ENCODE measurements at regions not wholly inside any gene's neighbourhood (a gene's known extent, or its start where the extent isn't known, plus 50 kb on each side); places are given as distances from the start of the nearest gene placed in this dataset.

DNA sequence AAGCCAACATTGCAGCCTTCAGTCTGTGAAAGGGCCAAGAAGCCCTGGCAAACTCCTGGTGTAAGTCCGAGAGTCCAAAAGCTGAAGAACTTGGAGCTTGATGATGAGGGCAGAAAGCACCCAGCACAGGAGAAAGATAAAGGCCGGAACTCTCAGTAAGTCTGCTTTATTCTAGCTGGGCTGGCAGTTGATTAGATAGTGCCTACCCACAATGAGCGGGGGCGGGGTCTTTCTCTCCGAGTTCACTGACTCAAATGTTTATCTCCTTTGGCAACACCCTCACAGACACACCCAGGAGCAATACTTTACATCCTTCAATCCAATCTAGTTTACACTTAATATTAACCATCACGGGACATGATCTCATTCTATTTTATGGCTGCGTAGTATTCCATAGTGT, 1317.1 kb downstream of the SLITRK1 start (continued):
- TF ChIP-seq EZH2 (IDR thresholded peaks at IDR 0.05; ENCODE audit: low read depth, unreplicated experiment), result no peak
- TF ChIP-seq, protein P1, sequence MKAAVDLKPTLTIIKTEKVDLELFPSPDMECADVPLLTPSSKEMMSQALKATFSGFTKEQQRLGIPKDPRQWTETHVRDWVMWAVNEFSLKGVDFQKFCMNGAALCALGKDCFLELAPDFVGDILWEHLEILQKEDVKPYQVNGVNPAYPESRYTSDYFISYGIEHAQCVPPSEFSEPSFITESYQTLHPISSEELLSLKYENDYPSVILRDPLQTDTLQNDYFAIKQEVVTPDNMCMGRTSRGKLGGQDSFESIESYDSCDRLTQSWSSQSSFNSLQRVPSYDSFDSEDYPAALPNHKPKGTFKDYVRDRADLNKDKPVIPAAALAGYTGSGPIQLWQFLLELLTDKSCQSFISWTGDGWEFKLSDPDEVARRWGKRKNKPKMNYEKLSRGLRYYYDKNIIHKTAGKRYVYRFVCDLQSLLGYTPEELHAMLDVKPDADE (IDR thresholded peaks at IDR 0.05), result no peak

DNA sequence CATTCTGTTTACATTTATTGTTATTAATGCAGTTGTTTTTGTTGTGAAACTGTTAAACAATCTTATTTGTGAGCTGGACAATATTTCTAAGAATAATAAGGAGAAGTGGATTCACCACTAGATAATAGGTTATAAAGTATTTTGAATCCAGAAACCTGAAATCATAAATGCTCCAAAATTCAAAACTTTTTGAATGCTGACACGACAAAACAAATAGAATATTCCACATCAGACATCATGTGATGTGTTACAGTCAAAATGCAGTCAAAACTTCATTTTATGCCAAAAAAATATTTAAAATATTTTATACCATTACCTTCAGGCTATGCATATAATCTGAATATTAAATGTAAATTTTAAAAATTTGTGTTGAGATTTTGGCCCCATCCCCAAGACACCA, 1321.4 kb downstream of the SLITRK1 start:
- Histone ChIP-seq H3K36me3 (ENCODE audit: insufficient read depth) (no peaks in the 10 kb centered on the region), H3K79me2 (replicated peaks; ENCODE audit: insufficient read depth) (no peaks in the 10 kb centered on the region), H3K4me2 (no peak overlapping the region), H3K27ac (ENCODE audit: low read depth) (no peak overlapping the region), H4K20me1 (replicated peaks; ENCODE audit: insufficient read depth) (no peaks in the 10 kb centered on the region), H3K4me3 (no peak overlapping the region), H2AFZ (no peak overlapping the region), H3K9me2 (ENCODE audit: insufficient read depth) (no peaks in the 10 kb centered on the region), H3F3A (replicated peaks; ENCODE audit: low read depth) (no peaks in the 10 kb centered on the region), H3K27me3 (ENCODE audit: insufficient read depth) (no peaks in the 10 kb centered on the region), H3K4me1 (ENCODE audit: insufficient read depth) (no peaks in the 10 kb centered on the region)
- ATAC-seq, result no peak
- no peak overlapping the region for H3K4me3 Mint-ChIP-seq
- DNase-seq (ENCODE audit: low spot score), result no peak
- no peaks in the 10 kb centered on the region for H3K36me3 Mint-ChIP-seq (ENCODE audit: low read depth)
- no peaks in the 10 kb centered on the region for H3K27me3 Mint-ChIP-seq (ENCODE audit: insufficient read depth, low read depth, poor library complexity)
- no peaks in the 10 kb centered on the region for H3K4me1 Mint-ChIP-seq
- no peak overlapping the region for H3K27ac Mint-ChIP-seq
- no peaks in the 10 kb centered on the region for H3K9me3 Mint-ChIP-seq
- no peak for TF ChIP-seq STAT1 (IDR thresholded peaks at IDR 0.05; ENCODE audit: unreplicated experiment)
- no peak for TF ChIP-seq EZH2phosphoT487 (IDR thresholded peaks at IDR 0.05; ENCODE audit: unreplicated experiment)
- TF ChIP-seq JUNB (IDR thresholded peaks at IDR 0.05; ENCODE audit: unreplicated experiment), result no peak
- TF ChIP-seq ZNF114 (CRISPR knock-in tag; IDR thresholded peaks at IDR 0.05), result no peak
- TF ChIP-seq ZNF331 (CRISPR knock-in tag; IDR thresholded peaks at IDR 0.05; ENCODE audit: low read depth), result no peak
- no peak for TF ChIP-seq CREB1 (CRISPR knock-in tag; IDR thresholded peaks at IDR 0.05; ENCODE audit: low read depth)
- no peak for TF ChIP-seq POLR2AphosphoS5 (IDR thresholded peaks at IDR 0.05; ENCODE audit: low read depth)
- no peak for TF ChIP-seq EZH2 (IDR thresholded peaks at IDR 0.05; ENCODE audit: low read depth, unreplicated experiment)
- TF ChIP-seq, protein P2, sequence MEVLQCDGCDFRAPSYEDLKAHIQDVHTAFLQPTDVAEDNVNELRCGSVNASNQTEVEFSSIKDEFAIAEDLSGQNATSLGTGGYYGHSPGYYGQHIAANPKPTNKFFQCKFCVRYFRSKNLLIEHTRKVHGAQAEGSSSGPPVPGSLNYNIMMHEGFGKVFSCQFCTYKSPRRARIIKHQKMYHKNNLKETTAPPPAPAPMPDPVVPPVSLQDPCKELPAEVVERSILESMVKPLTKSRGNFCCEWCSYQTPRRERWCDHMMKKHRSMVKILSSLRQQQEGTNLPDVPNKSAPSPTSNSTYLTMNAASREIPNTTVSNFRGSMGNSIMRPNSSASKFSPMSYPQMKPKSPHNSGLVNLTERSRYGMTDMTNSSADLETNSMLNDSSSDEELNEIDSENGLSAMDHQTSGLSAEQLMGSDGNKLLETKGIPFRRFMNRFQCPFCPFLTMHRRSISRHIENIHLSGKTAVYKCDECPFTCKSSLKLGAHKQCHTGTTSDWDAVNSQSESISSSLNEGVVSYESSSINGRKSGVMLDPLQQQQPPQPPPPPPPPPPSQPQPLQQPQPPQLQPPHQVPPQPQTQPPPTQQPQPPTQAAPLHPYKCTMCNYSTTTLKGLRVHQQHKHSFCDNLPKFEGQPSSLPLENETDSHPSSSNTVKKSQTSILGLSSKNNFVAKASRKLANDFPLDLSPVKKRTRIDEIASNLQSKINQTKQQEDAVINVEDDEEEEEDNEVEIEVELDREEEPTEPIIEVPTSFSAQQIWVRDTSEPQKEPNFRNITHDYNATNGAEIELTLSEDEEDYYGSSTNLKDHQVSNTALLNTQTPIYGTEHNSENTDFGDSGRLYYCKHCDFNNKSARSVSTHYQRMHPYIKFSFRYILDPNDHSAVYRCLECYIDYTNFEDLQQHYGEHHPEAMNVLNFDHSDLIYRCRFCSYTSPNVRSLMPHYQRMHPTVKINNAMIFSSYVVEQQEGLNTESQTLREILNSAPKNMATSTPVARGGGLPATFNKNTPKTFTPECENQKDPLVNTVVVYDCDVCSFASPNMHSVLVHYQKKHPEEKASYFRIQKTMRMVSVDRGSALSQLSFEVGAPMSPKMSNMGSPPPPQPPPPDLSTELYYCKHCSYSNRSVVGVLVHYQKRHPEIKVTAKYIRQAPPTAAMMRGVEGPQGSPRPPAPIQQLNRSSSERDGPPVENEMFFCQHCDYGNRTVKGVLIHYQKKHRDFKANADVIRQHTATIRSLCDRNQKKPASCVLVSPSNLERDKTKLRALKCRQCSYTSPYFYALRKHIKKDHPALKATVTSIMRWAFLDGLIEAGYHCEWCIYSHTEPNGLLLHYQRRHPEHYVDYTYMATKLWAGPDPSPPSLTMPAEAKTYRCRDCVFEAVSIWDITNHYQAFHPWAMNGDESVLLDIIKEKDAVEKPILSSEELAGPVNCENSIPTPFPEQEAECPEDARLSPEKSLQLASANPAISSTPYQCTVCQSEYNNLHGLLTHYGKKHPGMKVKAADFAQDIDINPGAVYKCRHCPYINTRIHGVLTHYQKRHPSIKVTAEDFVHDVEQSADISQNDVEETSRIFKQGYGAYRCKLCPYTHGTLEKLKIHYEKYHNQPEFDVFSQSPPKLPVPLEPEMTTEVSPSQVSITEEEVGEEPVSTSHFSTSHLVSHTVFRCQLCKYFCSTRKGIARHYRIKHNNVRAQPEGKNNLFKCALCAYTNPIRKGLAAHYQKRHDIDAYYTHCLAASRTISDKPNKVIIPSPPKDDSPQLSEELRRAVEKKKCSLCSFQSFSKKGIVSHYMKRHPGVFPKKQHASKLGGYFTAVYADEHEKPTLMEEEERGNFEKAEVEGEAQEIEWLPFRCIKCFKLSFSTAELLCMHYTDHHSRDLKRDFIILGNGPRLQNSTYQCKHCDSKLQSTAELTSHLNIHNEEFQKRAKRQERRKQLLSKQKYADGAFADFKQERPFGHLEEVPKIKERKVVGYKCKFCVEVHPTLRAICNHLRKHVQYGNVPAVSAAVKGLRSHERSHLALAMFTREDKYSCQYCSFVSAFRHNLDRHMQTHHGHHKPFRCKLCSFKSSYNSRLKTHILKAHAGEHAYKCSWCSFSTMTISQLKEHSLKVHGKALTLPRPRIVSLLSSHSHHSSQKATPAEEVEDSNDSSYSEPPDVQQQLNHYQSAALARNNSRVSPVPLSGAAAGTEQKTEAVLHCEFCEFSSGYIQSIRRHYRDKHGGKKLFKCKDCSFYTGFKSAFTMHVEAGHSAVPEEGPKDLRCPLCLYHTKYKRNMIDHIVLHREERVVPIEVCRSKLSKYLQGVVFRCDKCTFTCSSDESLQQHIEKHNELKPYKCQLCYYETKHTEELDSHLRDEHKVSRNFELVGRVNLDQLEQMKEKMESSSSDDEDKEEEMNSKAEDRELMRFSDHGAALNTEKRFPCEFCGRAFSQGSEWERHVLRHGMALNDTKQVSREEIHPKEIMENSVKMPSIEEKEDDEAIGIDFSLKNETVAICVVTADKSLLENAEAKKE (CRISPR knock-in tag; IDR thresholded peaks at IDR 0.05), result no peak
- TF ChIP-seq, protein P3, sequence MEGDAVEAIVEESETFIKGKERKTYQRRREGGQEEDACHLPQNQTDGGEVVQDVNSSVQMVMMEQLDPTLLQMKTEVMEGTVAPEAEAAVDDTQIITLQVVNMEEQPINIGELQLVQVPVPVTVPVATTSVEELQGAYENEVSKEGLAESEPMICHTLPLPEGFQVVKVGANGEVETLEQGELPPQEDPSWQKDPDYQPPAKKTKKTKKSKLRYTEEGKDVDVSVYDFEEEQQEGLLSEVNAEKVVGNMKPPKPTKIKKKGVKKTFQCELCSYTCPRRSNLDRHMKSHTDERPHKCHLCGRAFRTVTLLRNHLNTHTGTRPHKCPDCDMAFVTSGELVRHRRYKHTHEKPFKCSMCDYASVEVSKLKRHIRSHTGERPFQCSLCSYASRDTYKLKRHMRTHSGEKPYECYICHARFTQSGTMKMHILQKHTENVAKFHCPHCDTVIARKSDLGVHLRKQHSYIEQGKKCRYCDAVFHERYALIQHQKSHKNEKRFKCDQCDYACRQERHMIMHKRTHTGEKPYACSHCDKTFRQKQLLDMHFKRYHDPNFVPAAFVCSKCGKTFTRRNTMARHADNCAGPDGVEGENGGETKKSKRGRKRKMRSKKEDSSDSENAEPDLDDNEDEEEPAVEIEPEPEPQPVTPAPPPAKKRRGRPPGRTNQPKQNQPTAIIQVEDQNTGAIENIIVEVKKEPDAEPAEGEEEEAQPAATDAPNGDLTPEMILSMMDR (conservative IDR thresholded peaks at IDR 0.05; ENCODE audit: low read depth in 2 of 2), result no peak
- TF ChIP-seq, protein P1 (IDR thresholded peaks at IDR 0.05), result no peak
- TF ChIP-seq NANOG (IDR thresholded peaks at IDR 0.05; ENCODE audit: borderline replicate concordance), result no peak
